SW 1271 (cell line): ENCODE measurements at regions not wholly inside any gene's neighbourhood (a gene's known extent, or its start where the extent isn't known, plus 50 kb on each side); places are given as distances from the start of the nearest gene placed in this dataset.

ENCODE experiments used
- DNase-seq, 2 experiments: peaks; one replicate each; lab custom pipeline; 2025; lab: John Stamatoyannopoulos, UW

- no peak for DNase-seq
Measured at GRCh38 chr12:126095748-126096510, 1030.7 kb downstream of the AACS start.

- no peak for DNase-seq
Measured at GRCh38 chr12:126106706-126107105, 1041.5 kb downstream of the AACS start.

- no peak for DNase-seq
Measured at GRCh38 chr12:126107659-126108058, 1042.4 kb downstream of the AACS start.

- DNase-seq, result no peak
Measured at GRCh38 chr12:126108247-126108646, 1043.0 kb downstream of the AACS start.

- no peak for DNase-seq
Measured at GRCh38 chr12:126112141-126112540, 1046.9 kb downstream of the AACS start.

- DNase-seq, result no peak
Measured at GRCh38 chr12:126112849-126113248, 1047.6 kb downstream of the AACS start.

GRCh38 chr12:126114441-126114840 lies 1049.2 kb downstream of the AACS start:
- DNase-seq, result no peak

- no peak for DNase-seq
Measured at GRCh38 chr12:126117502-126117901, 1052.3 kb downstream of the AACS start.

GRCh38 chr12:126139355-126139754 lies 1074.1 kb downstream of the AACS start:
- DNase-seq, result no peak

GRCh38 chr12:126144603-126145002 lies 1079.4 kb downstream of the AACS start:
- no peak for DNase-seq

- DNase-seq, result no peak
Measured at GRCh38 chr12:126147321-126147720, 1082.1 kb downstream of the AACS start.

GRCh38 chr12:126156806-126157574 lies 1091.8 kb downstream of the AACS start:
- DNase-seq, result no peak

GRCh38 chr12:126157575-126157966 lies 1092.3 kb downstream of the AACS start:
- DNase-seq, result no peak

- no peak for DNase-seq
Measured at GRCh38 chr12:126159139-126159538, 1093.9 kb downstream of the AACS start.

- DNase-seq, result no peak
Measured at GRCh38 chr12:126160912-126161311, 1095.7 kb downstream of the AACS start.

- no peak for DNase-seq
Measured at GRCh38 chr12:126163984-126164383, 1098.7 kb downstream of the AACS start.

GRCh38 chr12:126171937-126172559 lies 1106.8 kb downstream of the AACS start:
- no peak for DNase-seq

- DNase-seq, result no peak
Measured at GRCh38 chr12:126182619-126183236, 1117.5 kb downstream of the AACS start.

GRCh38 chr12:126185025-126185424 lies 1119.8 kb downstream of the AACS start:
- DNase-seq, result no peak

GRCh38 chr12:126189856-126190255 lies 1124.6 kb downstream of the AACS start:
- no peak for DNase-seq

GRCh38 chr12:126191031-126191891 lies 1126.0 kb downstream of the AACS start:
- no peak for DNase-seq

GRCh38 chr12:126191949-126192348 lies 1126.7 kb downstream of the AACS start:
- DNase-seq, result no peak
